ENCODE measurements at regions not wholly inside any gene's neighbourhood (a gene's known extent, or its start where the extent isn't known, plus 50 kb on each side); places are given as distances from the start of the nearest gene placed in this dataset.

DNA sequence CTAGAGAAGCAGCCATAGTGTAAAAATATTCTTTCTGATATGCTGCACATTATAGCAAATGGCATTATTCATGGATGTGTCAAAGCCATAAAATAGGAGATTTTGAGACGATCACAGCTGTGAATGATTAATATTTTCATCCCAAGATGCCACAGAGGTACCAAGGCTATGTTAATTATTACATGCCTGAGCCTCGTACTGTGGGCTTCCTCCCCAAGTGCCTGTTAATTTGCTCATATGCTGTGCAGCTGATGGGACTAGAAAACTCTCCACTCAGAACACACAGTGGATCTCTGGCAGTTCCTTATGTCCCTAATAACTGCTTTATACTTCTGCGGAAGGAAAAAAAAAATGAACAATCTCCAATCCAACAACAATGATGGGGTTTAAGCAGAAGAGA, 184.9 kb upstream of the TSHZ2 start:
- Histone ChIP-seq H2AFZ (replicated peaks; ENCODE audit: low read length, poor library complexity) (no peak overlapping the region), H3K79me1 (ENCODE audit: low read depth in 1 of 2, low read length in 2 of 2) (no peaks in the 10 kb centered on the region), H3K36me3 (ENCODE audit: control insufficient read depth, insufficient read depth, low read length) (no peaks in the 10 kb centered on the region), H2BK20ac (ENCODE audit: low read depth, low read length) (no peak overlapping the region), H3K9ac (ENCODE audit: low read depth, low read length) (no peak overlapping the region), H2BK15ac (ENCODE audit: low read depth, low read length) (no peak overlapping the region), H3K18ac (ENCODE audit: low read depth, low read length) (no peak overlapping the region), H2BK120ac (ENCODE audit: low read depth, low read length) (no peak overlapping the region), H2BK5ac (ENCODE audit: low read depth, low read length, poor library complexity, severe bottlenecking) (no peak overlapping the region), H4K8ac (ENCODE audit: low read depth in 2 of 2, low read length in 2 of 2) (no peak overlapping the region), H4K91ac (ENCODE audit: insufficient read depth, low read depth, low read length) (no peak overlapping the region), H3K56ac (ENCODE audit: extremely low read depth, insufficient read depth, low read length) (no peak overlapping the region), H3K9me1 (ENCODE audit: insufficient read depth, low read length) (no peaks in the 10 kb centered on the region), H3K4ac (ENCODE audit: low read depth, low read length) (no peak overlapping the region), H3K9me3 (ENCODE audit: control insufficient read depth, insufficient read depth, low read length) (0 out of 2 replicates have a peak, but pooled peaks cover 2% of the 10 kb centered on the region), H3K27me3 (ENCODE audit: control insufficient read depth, insufficient read depth, low read length) (no peaks in the 10 kb centered on the region), H3K27ac (ENCODE audit: insufficient read depth, low read length) (no peak overlapping the region), H2AK9ac (replicated peaks; ENCODE audit: low read depth, low read length, poor library complexity) (no peak overlapping the region), H3K14ac (replicated peaks; ENCODE audit: low read depth, low read length) (no peak overlapping the region), H3K23ac (ENCODE audit: low read depth, low read length) (no peak overlapping the region), H3K4me2 (ENCODE audit: low read depth, low read length) (no peak overlapping the region), H3K4me1 (ENCODE audit: control insufficient read depth, insufficient read depth, low read length) (no peaks in the 10 kb centered on the region), H4K5ac (ENCODE audit: low read depth, low read length) (no peak overlapping the region), H2AK5ac (ENCODE audit: low read depth, low read length) (no peak overlapping the region), H3K4me3 (ENCODE audit: insufficient read depth, low read depth, low read length) (no peak overlapping the region), H4K20me1 (ENCODE audit: insufficient read depth, low read length) (no peaks in the 10 kb centered on the region)
- DNase-seq: no peak
- WGBS, 2 experiments (ENCODE audit: extremely low coverage in 2 of 2, insufficient read length in 1 of 2): no CpG with 5 or more reads among the region's 3 CpGs
- no TSS peak for BruUV-seq (replicated peaks)
- ChIA-PET CTCF (no interaction called here), POLR2A (ENCODE audit: unreplicated experiment) (no interaction called here)
- ATAC-seq (ENCODE audit: low read depth): no peak
- dilution Hi-C loops (cut with HindIII; ENCODE audit: low sequenced_read_pairs, unreplicated experiment): no loop called here
- intact Hi-C loops (cut with micrococcal nuclease): no loop called here
- in situ Hi-C loops (cut with MboI; ENCODE audit: low sequenced_read_pairs): no loop called here
- TF ChIP-seq RCOR1 (IDR thresholded peaks at IDR 0.05; ENCODE audit: insufficient replicate concordance, low read length) (no peak), ELK1 (IDR thresholded peaks at IDR 0.05; ENCODE audit: borderline replicate concordance, low read depth, low read length) (no peak), MAFK (IDR thresholded peaks at IDR 0.05; ENCODE audit: low read depth, low read length) (no peak), MXI1 (IDR thresholded peaks at IDR 0.05; ENCODE audit: borderline replicate concordance, low read depth, low read length) (no peak), SMC3 (IDR thresholded peaks at IDR 0.05; ENCODE audit: low read depth, low read length) (no peak), CHD1 (IDR thresholded peaks at IDR 0.05; ENCODE audit: low read depth, low read length) (no peak), MAZ (IDR thresholded peaks at IDR 0.05; ENCODE audit: borderline replicate concordance, low read depth, low read length) (no peak), RFX5 (IDR thresholded peaks at IDR 0.05; ENCODE audit: low read depth, low read length) (no peak), USF2 (IDR thresholded peaks at IDR 0.05; ENCODE audit: low read depth, low read length) (no peak)
- TF ChIP-seq, protein P1, sequence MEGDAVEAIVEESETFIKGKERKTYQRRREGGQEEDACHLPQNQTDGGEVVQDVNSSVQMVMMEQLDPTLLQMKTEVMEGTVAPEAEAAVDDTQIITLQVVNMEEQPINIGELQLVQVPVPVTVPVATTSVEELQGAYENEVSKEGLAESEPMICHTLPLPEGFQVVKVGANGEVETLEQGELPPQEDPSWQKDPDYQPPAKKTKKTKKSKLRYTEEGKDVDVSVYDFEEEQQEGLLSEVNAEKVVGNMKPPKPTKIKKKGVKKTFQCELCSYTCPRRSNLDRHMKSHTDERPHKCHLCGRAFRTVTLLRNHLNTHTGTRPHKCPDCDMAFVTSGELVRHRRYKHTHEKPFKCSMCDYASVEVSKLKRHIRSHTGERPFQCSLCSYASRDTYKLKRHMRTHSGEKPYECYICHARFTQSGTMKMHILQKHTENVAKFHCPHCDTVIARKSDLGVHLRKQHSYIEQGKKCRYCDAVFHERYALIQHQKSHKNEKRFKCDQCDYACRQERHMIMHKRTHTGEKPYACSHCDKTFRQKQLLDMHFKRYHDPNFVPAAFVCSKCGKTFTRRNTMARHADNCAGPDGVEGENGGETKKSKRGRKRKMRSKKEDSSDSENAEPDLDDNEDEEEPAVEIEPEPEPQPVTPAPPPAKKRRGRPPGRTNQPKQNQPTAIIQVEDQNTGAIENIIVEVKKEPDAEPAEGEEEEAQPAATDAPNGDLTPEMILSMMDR (conservative IDR thresholded peaks at IDR 0.05; ENCODE audit: low read depth, low read length): no peak

All from IMR-90 (cell line).